Hepatocyte (in vitro differentiated cells): ENCODE measurements at regions not wholly inside any gene's neighbourhood (a gene's known extent, or its start where the extent isn't known, plus 50 kb on each side); places are given as distances from the start of the nearest gene placed in this dataset.

Experiments used
- DNase-seq: peaks from one replicate; pipeline ENCODE4 v3.0.0-alpha.2; 2016; ENCODE audit warnings: low spot score
- H2AFZ ChIP-seq: fragments of 200-600 bp; sonication (generic); 2 replicates; pipeline ENCODE4 v1.6.0; 2016; ENCODE audit warnings: antibody characterized with exemption, mild to moderate bottlenecking
- H3K27ac ChIP-seq: fragments of 200-600 bp; sonication (generic); 2 replicates; pipeline ENCODE4 v1.5.1; 2016; ENCODE audit warnings: mild to moderate bottlenecking
- H3K27me3 ChIP-seq: fragments of 200-600 bp; sonication (generic); 2 replicates; pipeline ENCODE4 v1.6.1; 2016
- H3K36me3 ChIP-seq: fragments of 200-600 bp; sonication (generic); replicated peaks from 2 replicates; pipeline ENCODE4 v1.5.1; 2016; ENCODE audit warnings: low read depth; ENCODE audit not compliant: insufficient read depth
- H3K4me1 ChIP-seq: fragments of 200-600 bp; sonication (generic); 2 replicates; pipeline ENCODE4 v1.5.1; 2016; ENCODE audit warnings: mild to moderate bottlenecking, moderate library complexity; ENCODE audit not compliant: insufficient read depth
- H3K4me2 ChIP-seq: fragments of 200-600 bp; sonication (generic); 2 replicates; pipeline ENCODE4 v1.6.0; 2016
- H3K4me3 ChIP-seq: fragments of 200-600 bp; sonication (generic); 2 replicates; pipeline ENCODE4 v1.5.1; 2016; ENCODE audit warnings: mild to moderate bottlenecking
- H3K79me2 ChIP-seq: fragments of 200-600 bp; sonication (generic); 2 replicates; pipeline ENCODE4 v1.6.0; 2017; ENCODE audit warnings: mild to moderate bottlenecking
- H3K9me2 ChIP-seq: fragments of 200-600 bp; sonication (generic); replicated peaks from 2 replicates; pipeline ENCODE4 v1.6.0; 2017; ENCODE audit warnings: mild to moderate bottlenecking; ENCODE audit not compliant: insufficient read depth
- H3K9me3 ChIP-seq: fragments of 200-600 bp; sonication (generic); 2 replicates; pipeline ENCODE4 v1.5.1; 2016; ENCODE audit warnings: low read depth, mild to moderate bottlenecking
- H4K20me1 ChIP-seq: fragments of 200-600 bp; sonication (generic); 2 replicates; pipeline ENCODE4 v1.6.0; 2016; ENCODE audit warnings: mild to moderate bottlenecking; ENCODE audit not compliant: insufficient read depth, poor library complexity, severe bottlenecking
- EZH2 ChIP-seq: fragments of 200-600 bp; sonication (generic); IDR thresholded peaks from 2 replicates; pipeline ENCODE4 v1.6.1; 2016; ENCODE audit warnings: antibody characterized with exemption, mild to moderate bottlenecking, borderline replicate concordance
- EZH2phosphoT487 ChIP-seq: fragments of 200-600 bp; sonication (generic); IDR thresholded peaks from one replicate; pipeline ENCODE4 v1.6.1; 2018; ENCODE audit warnings: antibody characterized with exemption, mild to moderate bottlenecking, low read depth, moderate library complexity; ENCODE audit not compliant: unreplicated experiment, severe bottlenecking
- WGBS: methylation state at CpG from one replicate; pipeline ENCODE4 v1.1.6; 2016; ENCODE audit warnings: low lambda C conversion rate; ENCODE audit errors: missing lambda C conversion rate; 5-methylcytosine and 5-hydroxymethylcytosine counted together
- TF ChIP-seq, protein P1 (sequence below): fragments of 200-600 bp; sonication (generic); IDR thresholded peaks from 2 replicates; pipeline ENCODE4 v1.5.1; 2016; ENCODE audit warnings: antibody characterized with exemption, mild to moderate bottlenecking; ENCODE audit not compliant: poor library complexity

DNA sequence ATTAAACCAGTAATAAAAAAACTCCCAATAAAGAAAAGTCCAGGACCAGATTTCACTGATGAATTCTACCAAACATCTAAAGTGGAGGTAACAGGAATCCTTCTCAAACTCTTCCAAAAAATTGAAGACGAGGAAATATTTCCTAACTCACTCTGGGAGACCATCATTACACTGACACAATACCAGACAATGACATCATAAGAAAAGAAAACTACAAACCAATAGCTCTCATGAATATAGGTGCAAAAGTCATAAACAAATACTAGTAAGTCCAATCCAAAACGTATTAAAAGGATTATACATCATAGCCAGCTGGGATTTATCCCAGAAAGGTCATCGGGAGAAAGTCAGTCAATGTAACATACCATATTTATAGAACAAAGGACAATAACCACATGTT, 94.0 kb upstream of the RAB18 start:
- no peak overlapping the region for H3K27ac ChIP-seq
- no peaks in the 10 kb centered on the region for H3K9me2 ChIP-seq
- no peak overlapping the region for H3K4me3 ChIP-seq
- no peaks in the 10 kb centered on the region for H3K4me1 ChIP-seq
- H2AFZ ChIP-seq: no peak overlapping the region
- TF ChIP-seq EZH2 (no peak), EZH2phosphoT487 (no peak)
- TF ChIP-seq, protein P1, sequence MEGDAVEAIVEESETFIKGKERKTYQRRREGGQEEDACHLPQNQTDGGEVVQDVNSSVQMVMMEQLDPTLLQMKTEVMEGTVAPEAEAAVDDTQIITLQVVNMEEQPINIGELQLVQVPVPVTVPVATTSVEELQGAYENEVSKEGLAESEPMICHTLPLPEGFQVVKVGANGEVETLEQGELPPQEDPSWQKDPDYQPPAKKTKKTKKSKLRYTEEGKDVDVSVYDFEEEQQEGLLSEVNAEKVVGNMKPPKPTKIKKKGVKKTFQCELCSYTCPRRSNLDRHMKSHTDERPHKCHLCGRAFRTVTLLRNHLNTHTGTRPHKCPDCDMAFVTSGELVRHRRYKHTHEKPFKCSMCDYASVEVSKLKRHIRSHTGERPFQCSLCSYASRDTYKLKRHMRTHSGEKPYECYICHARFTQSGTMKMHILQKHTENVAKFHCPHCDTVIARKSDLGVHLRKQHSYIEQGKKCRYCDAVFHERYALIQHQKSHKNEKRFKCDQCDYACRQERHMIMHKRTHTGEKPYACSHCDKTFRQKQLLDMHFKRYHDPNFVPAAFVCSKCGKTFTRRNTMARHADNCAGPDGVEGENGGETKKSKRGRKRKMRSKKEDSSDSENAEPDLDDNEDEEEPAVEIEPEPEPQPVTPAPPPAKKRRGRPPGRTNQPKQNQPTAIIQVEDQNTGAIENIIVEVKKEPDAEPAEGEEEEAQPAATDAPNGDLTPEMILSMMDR: no peak
- H3K36me3 ChIP-seq: no peaks in the 10 kb centered on the region
- 55% methylated on average over 3 of the region's 3 CpGs for WGBS
- no peak overlapping the region for H3K4me2 ChIP-seq
- no peaks in the 10 kb centered on the region for H3K9me3 ChIP-seq
- no peak for DNase-seq
- no peaks in the 10 kb centered on the region for H4K20me1 ChIP-seq
- H3K79me2 ChIP-seq: no peaks in the 10 kb centered on the region
- H3K27me3 ChIP-seq: no peaks in the 10 kb centered on the region

DNA sequence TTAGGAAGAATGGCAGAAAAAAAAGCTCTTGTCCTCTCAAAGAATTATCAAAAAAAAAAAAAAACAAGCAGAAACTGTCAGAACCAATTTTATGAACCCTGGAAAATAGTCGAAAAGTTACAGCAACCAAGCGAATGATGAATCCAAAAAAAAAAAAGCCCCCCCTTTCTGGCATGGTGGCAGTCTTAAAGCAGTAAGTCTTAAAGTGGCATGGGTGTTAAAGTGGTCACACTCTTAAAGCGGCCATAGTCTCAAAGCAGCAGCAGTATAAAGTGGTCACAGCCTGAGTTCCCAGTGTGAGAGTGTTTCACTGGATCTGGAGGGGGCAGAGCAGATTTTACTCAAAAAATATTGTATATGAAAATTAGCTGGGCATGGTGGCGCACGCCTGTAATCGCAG, 96.8 kb upstream of the RAB18 start:
- Histone ChIP-seq H3K79me2 (no peaks in the 10 kb centered on the region), H3K36me3 (no peaks in the 10 kb centered on the region), H3K4me3 (no peak overlapping the region), H3K27me3 (no peaks in the 10 kb centered on the region), H3K4me1 (no peaks in the 10 kb centered on the region), H3K9me2 (no peaks in the 10 kb centered on the region), H3K4me2 (no peak overlapping the region), H4K20me1 (no peaks in the 10 kb centered on the region), H3K27ac (no peak overlapping the region), H2AFZ (no peak overlapping the region), H3K9me3 (no peaks in the 10 kb centered on the region)
- DNase-seq: no peak
- no peak for TF ChIP-seq EZH2
- TF ChIP-seq, protein P1: no peak
- no peak for TF ChIP-seq EZH2phosphoT487
- 88% methylated on average over 6 of the region's 6 CpGs for WGBS

DNA sequence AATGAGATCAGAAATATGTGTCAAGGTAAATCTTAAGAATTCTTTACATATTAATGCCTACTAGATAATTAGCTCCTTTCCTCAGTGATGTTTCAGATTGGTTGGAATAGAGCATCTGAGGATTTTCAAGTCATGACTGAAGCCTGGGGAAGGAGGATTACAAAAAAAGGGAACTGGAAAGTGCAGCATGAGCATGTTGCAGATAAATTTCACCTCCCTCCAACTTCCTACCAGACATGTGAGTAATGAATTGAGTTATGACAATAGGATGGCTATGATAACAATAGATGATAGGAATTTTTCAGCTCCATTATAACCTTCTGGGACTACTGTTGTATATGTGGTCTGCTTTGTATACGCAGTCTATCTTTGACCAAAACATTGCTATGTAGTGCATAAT, 104.2 kb upstream of the RAB18 start:
- Histone ChIP-seq H2AFZ (no peak overlapping the region), H3K27ac (no peak overlapping the region), H4K20me1 (no peaks in the 10 kb centered on the region), H3K79me2 (no peaks in the 10 kb centered on the region), H3K4me3 (no peak overlapping the region), H3K9me2 (no peaks in the 10 kb centered on the region), H3K27me3 (no peaks in the 10 kb centered on the region), H3K36me3 (no peaks in the 10 kb centered on the region), H3K4me2 (no peak overlapping the region), H3K4me1 (no peaks in the 10 kb centered on the region), H3K9me3 (no peaks in the 10 kb centered on the region)
- no peak for DNase-seq
- WGBS: 52% methylated on average over 1 of the region's 1 CpG
- TF ChIP-seq EZH2phosphoT487 (no peak), EZH2 (no peak)
- TF ChIP-seq, protein P1: no peak

DNA sequence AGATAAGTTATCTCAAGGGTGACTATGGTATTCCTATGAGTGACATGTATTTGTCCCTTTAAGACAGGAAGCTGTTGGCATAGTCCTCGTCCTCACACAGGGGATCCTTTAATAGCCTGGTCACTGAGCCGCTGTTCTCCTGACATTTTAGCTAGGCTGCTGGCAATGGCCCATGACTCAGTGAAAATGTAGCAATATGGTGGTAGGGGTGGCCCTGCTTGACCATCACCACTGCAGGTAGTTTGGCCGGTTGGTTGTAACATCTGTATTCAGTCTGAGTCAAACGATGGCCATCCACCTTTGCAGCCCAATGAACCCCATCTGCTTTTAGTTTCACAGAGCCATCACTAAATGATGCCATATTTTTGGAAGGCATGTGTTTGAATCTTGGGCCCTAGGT, 110.1 kb upstream of the RAB18 start:
- no peaks in the 10 kb centered on the region for H3K9me2 ChIP-seq
- H2AFZ ChIP-seq: no peak overlapping the region
- no peak overlapping the region for H3K4me3 ChIP-seq
- no peaks in the 10 kb centered on the region for H3K36me3 ChIP-seq
- 88% methylated on average over 4 of the region's 4 CpGs for WGBS
- no peaks in the 10 kb centered on the region for H3K9me3 ChIP-seq
- no peak overlapping the region for H3K27ac ChIP-seq
- H3K4me2 ChIP-seq: no peak overlapping the region
- no peak for DNase-seq
- H3K27me3 ChIP-seq: no peaks in the 10 kb centered on the region
- H4K20me1 ChIP-seq: no peaks in the 10 kb centered on the region
- no peaks in the 10 kb centered on the region for H3K79me2 ChIP-seq
- TF ChIP-seq EZH2phosphoT487: no peak
- TF ChIP-seq, protein P1: no peak
- TF ChIP-seq EZH2: no peak
- no peaks in the 10 kb centered on the region for H3K4me1 ChIP-seq
